Activated naive CD4-positive, alpha-beta T cell (primary cell): ENCODE measurements at regions not wholly inside any gene's neighbourhood (a gene's known extent, or its start where the extent isn't known, plus 50 kb on each side); places are given as distances from the start of the nearest gene placed in this dataset.
"Not testable (repeated sequence)": the region's sequence is repeated elsewhere in the genome, so short reads cannot be mapped to it uniquely, and the experiment has no call there.

ENCODE experiments used
- DNase-seq, 4 experiments: peaks; one replicate each; lab custom pipeline; 2025; lab: John Stamatoyannopoulos, UW

GRCh38 chr3:16053794-16054193 is 120.7 kb upstream of the GALNT15 start:
- no peak for DNase-seq

- DNase-seq = no peak
Observed at GRCh38 chr3:16055606-16056211, 118.8 kb upstream of the GALNT15 start.

- no peak for DNase-seq
Observed at GRCh38 chr3:16056217-16056616, 118.3 kb upstream of the GALNT15 start.

GRCh38 chr3:16058521-16058920 is 116.0 kb upstream of the GALNT15 start:
- no peak for DNase-seq

GRCh38 chr3:16059081-16059537 is 115.4 kb upstream of the GALNT15 start:
- DNase-seq = no peak

- no peak for DNase-seq
Observed at GRCh38 chr3:16059711-16060357, 114.6 kb upstream of the GALNT15 start.

- no peak for DNase-seq
Observed at GRCh38 chr3:16060358-16060852, 114.1 kb upstream of the GALNT15 start.

GRCh38 chr3:16060945-16061344 is 113.5 kb upstream of the GALNT15 start:
- DNase-seq = no peak

- DNase-seq = no peak
Observed at GRCh38 chr3:16061491-16061890, 113.0 kb upstream of the GALNT15 start.

- no peak for DNase-seq
Observed at GRCh38 chr3:16063603-16064002, 110.9 kb upstream of the GALNT15 start.

- no peak for DNase-seq
Observed at GRCh38 chr3:16064642-16065414, 109.7 kb upstream of the GALNT15 start.

GRCh38 chr3:16066545-16066944 is 107.9 kb upstream of the GALNT15 start:
- no peak for DNase-seq

- DNase-seq = no peak
Observed at GRCh38 chr3:16066975-16067374, 107.5 kb upstream of the GALNT15 start.

GRCh38 chr3:16067837-16068471 is 106.5 kb upstream of the GALNT15 start:
- no peak for DNase-seq

- no peak for DNase-seq
Observed at GRCh38 chr3:16069149-16069922, 105.1 kb upstream of the GALNT15 start.

GRCh38 chr3:16070707-16071106 is 103.8 kb upstream of the GALNT15 start:
- DNase-seq = no peak

GRCh38 chr3:16071206-16071605 is 103.3 kb upstream of the GALNT15 start:
- no peak for DNase-seq

GRCh38 chr3:16072420-16073110 is 101.9 kb upstream of the GALNT15 start:
- no peak for DNase-seq

GRCh38 chr3:16073203-16073602 is 101.3 kb upstream of the GALNT15 start:
- DNase-seq = no peak

- DNase-seq = not testable (repeated sequence)
Observed at GRCh38 chr3:16073990-16074671, 100.3 kb upstream of the GALNT15 start.
